ENCODE measurements at regions not wholly inside any gene's neighbourhood (a gene's known extent, or its start where the extent isn't known, plus 50 kb on each side); places are given as distances from the start of the nearest gene placed in this dataset.
"Not testable (repeated sequence)": the region's sequence is repeated elsewhere in the genome, so short reads cannot be mapped to it uniquely, and the experiment has no call there.

GRCh38 chr17:52965856-52966255, 807.3 kb upstream of the CA10 start (continued):
- no peak for TF ChIP-seq CTCF (IDR thresholded peaks at IDR 0.05 in 2 of 3, conservative IDR thresholded peaks at IDR 0.05 in 1 of 3; ENCODE audit: borderline replicate concordance in 1 of 3, insufficient read depth in 1 of 3, low read depth in 2 of 3, low read length in 2 of 3)
- TF ChIP-seq YY1 (IDR thresholded peaks at IDR 0.05; ENCODE audit: extremely low read depth, insufficient replicate concordance, low read depth, low read length): no peak
- TF ChIP-seq ATF3 (IDR thresholded peaks at IDR 0.05): no peak
- TF ChIP-seq MAX (IDR thresholded peaks at IDR 0.05): no peak
- TF ChIP-seq EGR1 (IDR thresholded peaks at IDR 0.05; ENCODE audit: low read depth): no peak
- no peak for TF ChIP-seq POLR2A (IDR thresholded peaks at IDR 0.05; ENCODE audit: borderline replicate concordance, extremely low read depth, insufficient read depth, insufficient read length)
- TF ChIP-seq ZNF274 (IDR thresholded peaks at IDR 0.05; ENCODE audit: low read depth, low read length): no peak
- no peak for TF ChIP-seq ELF1 (IDR thresholded peaks at IDR 0.05; ENCODE audit: borderline replicate concordance, low read depth)
- TF ChIP-seq ZFX (IDR thresholded peaks at IDR 0.05): no peak

DNA sequence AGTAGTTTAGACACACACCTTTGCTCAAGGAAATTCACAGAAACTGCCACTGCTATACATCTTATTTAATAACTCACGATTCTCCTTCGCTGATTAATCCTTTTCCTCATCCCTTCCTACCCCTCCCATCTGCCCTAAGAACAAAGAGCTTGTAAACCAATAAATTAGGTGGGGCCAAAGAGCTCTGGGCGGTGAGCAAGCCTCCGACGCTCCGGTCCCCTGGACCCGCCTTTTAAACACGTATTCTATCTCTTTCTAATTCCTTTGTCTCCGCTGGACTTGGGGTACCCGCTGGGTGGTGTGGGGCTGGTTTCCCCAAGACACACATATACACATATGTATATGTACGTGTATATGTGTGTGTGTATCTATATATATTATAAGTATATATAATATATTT, 803.2 kb upstream of the CA10 start:
- BruUV-seq (replicated peaks); POLR2A ChIA-PET: not testable (repeated sequence)

More for the DNA sequence above, 803.2 kb upstream of the CA10 start:
- H3K4me3 ChIP-seq (replicated peaks in 1 of 2; ENCODE audit: low read depth in 1 of 2, low read length in 2 of 2); ATAC-seq; H3K4me1 ChIP-seq (ENCODE audit: control insufficient read depth in 1 of 2, insufficient read depth in 2 of 2, low read length in 2 of 2); H3K4me2 ChIP-seq (ENCODE audit: low read length); H3K36me3 ChIP-seq (ENCODE audit: control insufficient read depth in 1 of 2, insufficient read depth in 2 of 2, low read length in 2 of 2); DNase-seq (ENCODE audit: low read depth, low spot score); H3K9ac ChIP-seq (ENCODE audit: low read length); H3K27ac ChIP-seq (ENCODE audit: low read depth, low read length); intact Hi-C loops (cut with micrococcal nuclease); RAD21 ChIA-PET (ENCODE audit: low non-redundant PET in 1 of 2, low total read pairs in 2 of 2, uncharacterized antibody in 2 of 2, unreplicated experiment in 2 of 2); H3K27me3 ChIP-seq (ENCODE audit: insufficient read depth, low read length); H2AFZ ChIP-seq (ENCODE audit: low read depth, low read length, poor library complexity, severe bottlenecking); H3K79me2 ChIP-seq (ENCODE audit: insufficient read depth, low read length); H3K9me2 ChIP-seq (ENCODE audit: insufficient read depth); CTCF ChIA-PET; H4K20me1 ChIP-seq (ENCODE audit: insufficient read depth): not testable (repeated sequence)
- peaks cover 12 to 38% of the 10 kb centered on the region in 2 experiments; a peak in 2 of 4 replicates for H3K9me3 ChIP-seq (ENCODE audit: control insufficient read depth in 1 of 2, insufficient read depth in 1 of 2, low read depth in 1 of 2, low read length in 2 of 2)

Data from HCT116 (cell line).